Neural cell (in vitro differentiated cells): ENCODE measurements at regions not wholly inside any gene's neighbourhood (a gene's known extent, or its start where the extent isn't known, plus 50 kb on each side); places are given as distances from the start of the nearest gene placed in this dataset.

Experiments
- H2AFZ ChIP-seq: fragments of 200-600, 300-800 bp; sonication (generic), shearing (Covaris generic); 2 replicates; pipeline ENCODE4 v1.6.0; 2014; ENCODE audit warnings: low read depth, mild to moderate bottlenecking, antibody characterized with exemption, low read length, moderate library complexity
- H3F3A ChIP-seq: fragments of 200-600 bp; shearing (Covaris generic); 2 replicates; pipeline ENCODE4 v1.6.1; 2016; ENCODE audit warnings: mild to moderate bottlenecking, moderate library complexity, mixed read lengths, antibody characterized with exemption, low read length; ENCODE audit not compliant: insufficient read depth, poor library complexity, severe bottlenecking
- H3K27ac ChIP-seq: fragments of 200-600, 300-800 bp; sonication (generic), shearing (Covaris generic); 2 replicates; pipeline ENCODE4 v1.5.1; 2014; ENCODE audit warnings: mild to moderate bottlenecking, low read length, moderate library complexity
- H3K27me3 ChIP-seq: fragments of 300-800, 200-600 bp; sonication (generic), shearing (Covaris generic); 2 replicates; pipeline ENCODE4 v1.6.0; 2014; ENCODE audit warnings: mild to moderate bottlenecking, low read depth, low read length, moderate library complexity; ENCODE audit not compliant: insufficient read depth
- H3K36me3 ChIP-seq: fragments of 300-800, 200-600 bp; sonication (generic), shearing (Covaris generic); 2 replicates; pipeline ENCODE4 v1.5.1; 2014; ENCODE audit warnings: mild to moderate bottlenecking, antibody characterized with exemption, low read length, moderate library complexity; ENCODE audit not compliant: insufficient read depth
- H3K4me2 ChIP-seq: fragments of 300-800, 200-600 bp; sonication (generic), shearing (Covaris generic); 2 replicates; pipeline ENCODE4 v1.6.0; 2014; ENCODE audit warnings: mild to moderate bottlenecking, low read length
- H3K4me3 ChIP-seq: fragments of 300-800, 200-600 bp; sonication (generic), shearing (Covaris generic); 2 replicates; pipeline ENCODE4 v1.5.1; 2014; ENCODE audit warnings: mild to moderate bottlenecking, low read length, moderate library complexity
- H3K79me2 ChIP-seq: fragments of 200-600 bp; shearing (Covaris generic); replicated peaks from 2 replicates; pipeline ENCODE4 v1.6.0; 2014; ENCODE audit warnings: mild to moderate bottlenecking, low read length, moderate library complexity; ENCODE audit not compliant: insufficient read depth
- H3K9ac ChIP-seq: fragments of 300-800, 200-600 bp; sonication (generic), shearing (Covaris generic); 2 replicates; pipeline ENCODE4 v1.6.1; 2016; ENCODE audit warnings: mild to moderate bottlenecking, low read length, mixed read lengths
- H3K9me2 ChIP-seq: fragments of 200-600 bp; shearing (Covaris generic); 2 replicates; pipeline ENCODE4 v1.6.1; 2016; ENCODE audit warnings: mild to moderate bottlenecking, low read length, mixed read lengths; ENCODE audit not compliant: insufficient read depth
- H3K9me3 ChIP-seq: fragments of 200-600, 300-800 bp; sonication (generic), shearing (Covaris generic); 2 replicates; pipeline ENCODE4 v1.6.1; 2016; ENCODE audit warnings: mild to moderate bottlenecking, mixed run types, low read length, moderate library complexity, mixed read lengths
- H4K20me1 ChIP-seq: fragments of 200-600 bp; shearing (Covaris generic); 2 replicates; pipeline ENCODE4 v1.6.1; 2016; ENCODE audit warnings: mild to moderate bottlenecking, mixed run types; ENCODE audit not compliant: insufficient read depth
- EP300 ChIP-seq: fragments of 450-650 bp; conservative IDR thresholded peaks from 2 replicates; pipeline ENCODE4 v1.6.1; 2014; ENCODE audit warnings: antibody characterized with exemption, mild to moderate bottlenecking, moderate library complexity; ENCODE audit not compliant: poor library complexity, severe bottlenecking
- EZH2 ChIP-seq: fragments of 200-600, 300-800 bp; shearing (Covaris generic), sonication (generic); IDR thresholded peaks from 2 replicates; pipeline ENCODE4 v1.6.1; 2014; ENCODE audit warnings: antibody characterized with exemption, low read length, borderline replicate concordance, mild to moderate bottlenecking; ENCODE audit not compliant: insufficient read depth, poor library complexity, severe bottlenecking
- MXI1 ChIP-seq: fragments of 450-650 bp; conservative IDR thresholded peaks from 2 replicates; pipeline ENCODE4 v1.6.1; 2014; ENCODE audit warnings: antibody characterized with exemption, mild to moderate bottlenecking; ENCODE audit not compliant: poor library complexity, severe bottlenecking
- POLR2AphosphoS5 ChIP-seq: IDR thresholded peaks from 2 replicates; pipeline ENCODE4 v1.6.1; 2012
- SMC3 ChIP-seq: fragments of 450-650 bp; conservative IDR thresholded peaks from 2 replicates; pipeline ENCODE4 v1.6.1; 2014; ENCODE audit warnings: antibody characterized with exemption, mild to moderate bottlenecking, moderate library complexity; ENCODE audit not compliant: poor library complexity
- TAF1 ChIP-seq: IDR thresholded peaks from 2 replicates; pipeline ENCODE4 v1.6.1; 2012; ENCODE audit warnings: low read depth
- small RNA-seq, 3 experiments: library from RNA; depleted of rRNA; stranded (forward); fragments of <200 nt; gene quantifications; one replicate each; pipeline ENCODE3, GENCODE V24; 2012
- TF ChIP-seq, protein P1 (sequence below): IDR thresholded peaks from 2 replicates; pipeline ENCODE4 v1.6.1; 2012; ENCODE audit warnings: borderline replicate concordance

DNA sequence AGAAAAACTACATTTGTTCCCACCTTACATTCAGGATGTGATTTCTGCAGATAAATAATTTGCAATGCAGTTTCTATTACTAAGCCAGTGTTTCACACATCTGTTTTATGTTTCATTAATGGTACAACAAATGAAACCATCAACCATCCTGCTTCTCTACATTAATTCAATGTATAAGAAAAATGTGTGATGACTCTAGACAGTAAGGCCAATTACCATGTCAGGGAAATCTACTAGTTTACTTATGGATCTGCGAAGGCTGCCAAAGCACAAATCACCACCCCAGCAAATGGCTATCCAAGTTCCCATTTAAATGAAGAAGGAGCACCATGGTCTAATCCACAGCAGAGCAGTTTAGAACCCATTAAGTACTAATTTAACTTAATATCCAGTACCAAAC lies 50.1 kb upstream of the NCAM1 start:
- Histone ChIP-seq H3K9me2 (no peaks in the 10 kb centered on the region), H4K20me1 (no peaks in the 10 kb centered on the region), H3K4me3 (no peak overlapping the region), H3K27me3 (no peaks in the 10 kb centered on the region), H3F3A (no peaks in the 10 kb centered on the region), H3K9me3 (no peaks in the 10 kb centered on the region), H2AFZ (no peak overlapping the region), H3K9ac (no peak overlapping the region), H3K79me2 (no peaks in the 10 kb centered on the region), H3K4me2 (no peak overlapping the region), H3K36me3 (no peaks in the 10 kb centered on the region), H3K27ac (no peak overlapping the region)
- peak; percentile 69 for TF ChIP-seq EP300
- no peak for TF ChIP-seq EZH2
- TF ChIP-seq TAF1 = no peak
- TF ChIP-seq, protein P1, sequence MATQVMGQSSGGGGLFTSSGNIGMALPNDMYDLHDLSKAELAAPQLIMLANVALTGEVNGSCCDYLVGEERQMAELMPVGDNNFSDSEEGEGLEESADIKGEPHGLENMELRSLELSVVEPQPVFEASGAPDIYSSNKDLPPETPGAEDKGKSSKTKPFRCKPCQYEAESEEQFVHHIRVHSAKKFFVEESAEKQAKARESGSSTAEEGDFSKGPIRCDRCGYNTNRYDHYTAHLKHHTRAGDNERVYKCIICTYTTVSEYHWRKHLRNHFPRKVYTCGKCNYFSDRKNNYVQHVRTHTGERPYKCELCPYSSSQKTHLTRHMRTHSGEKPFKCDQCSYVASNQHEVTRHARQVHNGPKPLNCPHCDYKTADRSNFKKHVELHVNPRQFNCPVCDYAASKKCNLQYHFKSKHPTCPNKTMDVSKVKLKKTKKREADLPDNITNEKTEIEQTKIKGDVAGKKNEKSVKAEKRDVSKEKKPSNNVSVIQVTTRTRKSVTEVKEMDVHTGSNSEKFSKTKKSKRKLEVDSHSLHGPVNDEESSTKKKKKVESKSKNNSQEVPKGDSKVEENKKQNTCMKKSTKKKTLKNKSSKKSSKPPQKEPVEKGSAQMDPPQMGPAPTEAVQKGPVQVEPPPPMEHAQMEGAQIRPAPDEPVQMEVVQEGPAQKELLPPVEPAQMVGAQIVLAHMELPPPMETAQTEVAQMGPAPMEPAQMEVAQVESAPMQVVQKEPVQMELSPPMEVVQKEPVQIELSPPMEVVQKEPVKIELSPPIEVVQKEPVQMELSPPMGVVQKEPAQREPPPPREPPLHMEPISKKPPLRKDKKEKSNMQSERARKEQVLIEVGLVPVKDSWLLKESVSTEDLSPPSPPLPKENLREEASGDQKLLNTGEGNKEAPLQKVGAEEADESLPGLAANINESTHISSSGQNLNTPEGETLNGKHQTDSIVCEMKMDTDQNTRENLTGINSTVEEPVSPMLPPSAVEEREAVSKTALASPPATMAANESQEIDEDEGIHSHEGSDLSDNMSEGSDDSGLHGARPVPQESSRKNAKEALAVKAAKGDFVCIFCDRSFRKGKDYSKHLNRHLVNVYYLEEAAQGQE = no peak
- TF ChIP-seq SMC3 = no peak
- no peak for TF ChIP-seq POLR2AphosphoS5
- no peak for TF ChIP-seq MXI1

Small RNAs in the stretch of these regions (small RNA-seq; reads per million reads assigned to genes)
- gene RF00477 (0 reads per million in 3 experiments), gene RNU6-44P (0.33 to 1.4 (median 0.35) reads per million in 3 experiments)
